ENCODE measurements at regions not wholly inside any gene's neighbourhood (a gene's known extent, or its start where the extent isn't known, plus 50 kb on each side); places are given as distances from the start of the nearest gene placed in this dataset.

DNA sequence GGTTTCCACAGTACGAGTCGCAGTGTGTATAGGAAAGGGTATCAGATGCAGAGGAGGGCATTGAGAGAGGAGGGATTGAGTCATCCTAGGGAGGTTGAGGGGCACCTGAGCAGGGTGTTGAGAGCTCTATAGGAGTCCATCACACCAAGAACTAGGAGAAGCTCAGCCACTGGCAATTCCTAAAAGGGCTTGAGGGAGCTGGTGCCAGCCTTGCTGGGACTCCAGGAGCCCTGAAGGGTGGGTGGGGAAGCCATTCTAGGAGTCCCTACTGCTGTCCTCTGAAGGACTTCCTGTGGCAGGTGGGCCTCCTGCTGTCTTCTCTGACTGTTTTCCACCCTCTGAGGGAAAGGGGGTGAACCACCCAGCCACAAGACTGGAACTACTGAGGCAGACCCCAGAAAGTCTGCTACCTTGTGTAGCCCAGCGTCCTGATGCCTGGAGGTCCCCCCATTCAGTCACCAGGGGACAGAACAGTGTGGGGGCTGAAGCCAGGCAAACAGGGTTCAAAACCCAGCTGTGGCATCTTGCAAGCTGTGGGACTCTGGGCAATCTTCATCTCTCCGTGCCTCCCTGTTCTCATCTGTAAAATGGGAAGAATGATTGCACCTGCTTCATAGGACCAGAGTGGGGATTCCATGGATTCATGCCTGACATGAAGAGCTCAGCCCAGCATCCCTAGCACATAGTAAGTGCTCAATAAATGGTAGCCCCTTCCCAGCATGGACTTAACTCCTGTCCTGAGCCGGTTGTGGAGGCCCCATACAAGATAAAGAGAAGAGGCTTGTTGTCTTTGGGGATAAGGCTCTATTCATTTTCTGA, 149.5 kb downstream of the C9orf50 start:
- no peaks in the 10 kb centered on the region for H3K27me3 ChIP-seq (ENCODE audit: insufficient read depth in 3 of 3, low read length in 2 of 3)
- 93 to 96% (median 94%) methylated on average over 5 of the region's 5 CpGs for WGBS, 3 donors
- intact Hi-C loops (cut with DNase I) = no loop called here
- H3K9me3 ChIP-seq = no peaks in the 10 kb centered on the region
- H3K4me3 ChIP-seq = no peak overlapping the region
- no peaks in the 10 kb centered on the region for H3K36me3 ChIP-seq (ENCODE audit: insufficient read depth in 1 of 2, low read depth in 1 of 2)
- no peaks in the 10 kb centered on the region for H3K4me1 ChIP-seq
- no peak for ATAC-seq
- no peak overlapping the region for H3K27ac ChIP-seq
- TF ChIP-seq, protein P1, sequence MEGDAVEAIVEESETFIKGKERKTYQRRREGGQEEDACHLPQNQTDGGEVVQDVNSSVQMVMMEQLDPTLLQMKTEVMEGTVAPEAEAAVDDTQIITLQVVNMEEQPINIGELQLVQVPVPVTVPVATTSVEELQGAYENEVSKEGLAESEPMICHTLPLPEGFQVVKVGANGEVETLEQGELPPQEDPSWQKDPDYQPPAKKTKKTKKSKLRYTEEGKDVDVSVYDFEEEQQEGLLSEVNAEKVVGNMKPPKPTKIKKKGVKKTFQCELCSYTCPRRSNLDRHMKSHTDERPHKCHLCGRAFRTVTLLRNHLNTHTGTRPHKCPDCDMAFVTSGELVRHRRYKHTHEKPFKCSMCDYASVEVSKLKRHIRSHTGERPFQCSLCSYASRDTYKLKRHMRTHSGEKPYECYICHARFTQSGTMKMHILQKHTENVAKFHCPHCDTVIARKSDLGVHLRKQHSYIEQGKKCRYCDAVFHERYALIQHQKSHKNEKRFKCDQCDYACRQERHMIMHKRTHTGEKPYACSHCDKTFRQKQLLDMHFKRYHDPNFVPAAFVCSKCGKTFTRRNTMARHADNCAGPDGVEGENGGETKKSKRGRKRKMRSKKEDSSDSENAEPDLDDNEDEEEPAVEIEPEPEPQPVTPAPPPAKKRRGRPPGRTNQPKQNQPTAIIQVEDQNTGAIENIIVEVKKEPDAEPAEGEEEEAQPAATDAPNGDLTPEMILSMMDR (IDR thresholded peaks at IDR 0.05) = no peak
- DNase-seq = peak in 1 of 2 donors; percentile 33

DNA sequence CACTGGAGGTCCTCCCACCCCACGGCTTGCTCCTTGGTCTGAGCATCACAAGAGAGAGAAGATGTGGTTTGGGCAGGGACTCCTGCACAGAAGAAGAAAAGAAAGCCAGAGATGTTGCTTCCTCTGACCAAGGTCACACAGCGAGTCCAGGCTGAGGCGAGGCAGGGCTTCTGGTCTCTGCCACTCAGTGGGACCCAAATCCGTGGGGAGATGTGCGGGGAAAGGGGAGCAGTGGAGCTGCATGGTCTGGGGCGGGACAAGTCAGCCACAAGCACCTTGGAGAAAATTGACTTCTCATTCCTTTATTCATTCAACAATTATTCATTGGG, 150.9 kb downstream of the C9orf50 start:
- DNase-seq = no peak
- Histone ChIP-seq H3K4me3 (no peak overlapping the region), H3K4me1 (peaks cover 1% of the 10 kb centered on the region), H3K27me3 (ENCODE audit: insufficient read depth in 3 of 3, low read length in 2 of 3) (no peaks in the 10 kb centered on the region), H3K27ac (no peak overlapping the region), H3K36me3 (ENCODE audit: insufficient read depth in 1 of 2, low read depth in 1 of 2) (no peaks in the 10 kb centered on the region), H3K9me3 (no peaks in the 10 kb centered on the region)
- WGBS, 3 donors = 82 to 95% (median 88%) methylated on average over 6 of the region's 6 CpGs
- no peak for ATAC-seq
- TF ChIP-seq, protein P1 (IDR thresholded peaks at IDR 0.05) = no peak
- intact Hi-C loops (cut with DNase I) = no loop called here

DNA sequence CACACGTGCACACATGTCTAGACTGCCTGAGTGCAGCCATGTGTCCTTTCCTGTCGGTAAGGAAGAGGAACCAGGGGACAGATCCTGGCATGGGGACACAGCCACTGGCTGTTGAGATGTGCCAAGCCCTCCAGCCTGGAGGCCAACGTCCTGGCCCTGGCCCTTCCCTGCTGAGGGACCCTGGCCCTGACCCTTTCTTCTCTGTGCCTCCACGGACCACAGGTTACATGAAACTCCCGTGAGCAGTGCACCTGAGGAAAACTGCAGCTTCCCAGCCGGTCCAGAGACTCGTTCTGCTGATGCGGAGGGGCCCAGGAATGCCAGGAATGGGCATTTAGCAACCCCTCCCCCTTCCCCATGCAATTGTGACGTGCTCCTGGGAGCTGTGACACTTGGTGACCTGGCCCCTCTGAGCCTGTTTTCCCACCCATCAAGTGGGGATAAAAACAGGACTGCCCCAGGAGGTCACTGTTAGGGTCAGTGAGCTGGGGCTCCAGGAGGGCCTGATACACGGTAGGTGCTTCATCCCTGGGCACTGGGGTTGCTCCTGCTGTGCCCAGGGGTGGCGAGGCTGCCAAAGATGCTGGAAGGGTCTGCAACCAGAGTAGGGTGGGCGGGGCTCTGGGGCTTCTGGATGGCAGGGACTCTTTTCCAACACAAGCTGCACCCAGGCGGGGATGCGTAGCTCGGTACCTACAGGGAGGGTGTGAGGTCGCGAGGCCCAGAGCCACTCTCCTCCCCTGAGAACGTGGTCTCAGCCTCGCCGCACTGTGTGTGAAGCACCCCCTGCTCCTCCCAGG, 151.5 kb downstream of the C9orf50 start:
- Histone ChIP-seq H3K27ac (no peak overlapping the region), H3K9me3 (no peaks in the 10 kb centered on the region), H3K36me3 (ENCODE audit: insufficient read depth in 1 of 2, low read depth in 1 of 2) (no peaks in the 10 kb centered on the region), H3K27me3 (ENCODE audit: insufficient read depth in 3 of 3, low read length in 2 of 3) (no peaks in the 10 kb centered on the region), H3K4me1 (peaks cover 4% of the 10 kb centered on the region), H3K4me3 (no peak overlapping the region)
- DNase-seq = no peak
- WGBS, 3 donors = 70 to 76% (median 75%) methylated on average over 18 to 20 of the region's 20 CpGs
- no peak for ATAC-seq
- TF ChIP-seq, protein P1 (IDR thresholded peaks at IDR 0.05) = no peak
- intact Hi-C loops (cut with DNase I) = no loop called here

- Histone ChIP-seq H3K27ac (no peak overlapping the region), H3K9me3 (no peaks in the 10 kb centered on the region), H3K36me3 (ENCODE audit: insufficient read depth in 1 of 2, low read depth in 1 of 2) (no peaks in the 10 kb centered on the region), H3K4me3 (no peak overlapping the region), H3K4me1 (peaks cover 4% of the 10 kb centered on the region), H3K27me3 (ENCODE audit: insufficient read depth in 3 of 3, low read length in 2 of 3) (no peaks in the 10 kb centered on the region)
- DNase-seq = no peak
- intact Hi-C loops (cut with DNase I) = no loop called here
- TF ChIP-seq, protein P1 (IDR thresholded peaks at IDR 0.05) = no peak
- ATAC-seq = no peak
- WGBS, 3 donors = 83 to 90% (median 89%) methylated on average over 19 of the region's 19 CpGs
Measured at GRCh38 chr9:129467739-129468666, 152.9 kb downstream of the C9orf50 start.

Data from psoas muscle (tissue), 7 donors.